ENCODE measurements at regions not wholly inside any gene's neighbourhood (a gene's known extent, or its start where the extent isn't known, plus 50 kb on each side); places are given as distances from the start of the nearest gene placed in this dataset.

GRCh38 chr6:71551798-71552197 is 263.2 kb downstream of the OGFRL1 start:
- no peak for TF ChIP-seq CTCF (IDR thresholded peaks at IDR 0.05)
- TF ChIP-seq EZH2 (IDR thresholded peaks at IDR 0.05) = no peak

Data from neural progenitor cell (in vitro differentiated cells).